ENCODE measurements at regions not wholly inside any gene's neighbourhood (a gene's known extent, or its start where the extent isn't known, plus 50 kb on each side); places are given as distances from the start of the nearest gene placed in this dataset.
A peak's percentile ranks its signal among the peaks of the same experiment; 100 is the strongest.

DNA sequence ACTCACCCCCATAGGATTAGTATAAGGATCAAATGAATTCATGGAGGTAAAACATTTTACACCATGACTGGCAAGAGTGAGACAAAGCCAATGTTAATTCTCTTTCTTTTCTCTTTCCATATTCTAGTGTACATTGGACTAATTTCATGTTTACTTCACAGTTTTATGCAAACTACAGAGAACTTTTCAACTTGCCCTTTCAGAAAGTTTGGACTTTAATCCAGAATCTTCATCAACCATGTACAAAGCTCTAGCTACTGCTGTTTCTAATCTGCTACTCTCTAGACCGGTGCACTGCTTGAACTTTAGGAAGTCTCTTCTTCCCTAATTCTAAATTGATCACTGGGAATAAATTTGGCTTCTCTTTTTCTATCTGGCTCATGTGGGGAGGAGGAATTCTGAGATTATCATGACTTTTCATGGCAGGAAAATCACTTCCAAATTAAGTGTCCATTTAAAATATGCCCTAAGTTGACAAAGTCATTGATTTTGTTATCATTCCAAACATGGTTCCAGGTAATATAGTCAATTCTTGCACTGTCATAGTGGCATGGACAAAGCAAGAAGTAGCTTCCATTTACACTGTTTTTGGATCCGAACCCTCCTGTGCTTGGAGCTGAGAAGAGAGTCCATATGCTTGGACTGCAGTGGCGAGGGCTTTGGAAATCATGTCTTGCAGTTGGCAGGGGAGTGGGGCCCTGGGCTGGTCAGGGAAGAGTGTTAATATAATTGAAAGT is 903.3 kb downstream of the CCSER2 start:
- Histone ChIP-seq H3K27ac (no peak overlapping the region), H4K20me1 (no peaks in the 10 kb centered on the region), H3K9me3 (replicated peaks in 1 of 11) (no peaks in the 10 kb centered on the region), H3K9ac (no peak overlapping the region), H3K4me1 (no peaks in the 10 kb centered on the region), H3K27me3 (no peaks in the 10 kb centered on the region), H3K36me3 (no peaks in the 10 kb centered on the region), H3K4me2 (no peak overlapping the region), H3K4me3 (no peak overlapping the region)
- TF ChIP-seq Cebpa-rat (IDR thresholded peaks at IDR 0.05): no peak

DNA sequence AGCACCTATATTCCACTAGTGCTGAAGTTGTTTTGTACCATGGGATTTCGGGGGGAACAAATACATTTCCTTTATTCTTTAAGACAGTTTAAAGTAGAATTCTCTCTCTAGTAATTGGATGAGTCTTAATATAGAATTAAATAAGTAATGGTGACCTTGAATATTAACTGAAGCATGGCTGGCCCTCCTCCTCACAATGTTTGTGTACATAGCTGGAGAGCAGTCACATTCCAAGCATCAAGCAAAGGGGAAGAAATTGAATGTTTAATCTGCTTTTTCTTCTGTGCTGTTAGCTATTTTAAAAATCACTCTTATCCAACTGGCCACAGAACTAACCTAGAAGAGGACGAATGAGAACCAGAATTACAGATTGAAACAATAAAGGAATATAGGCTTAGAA is 906.9 kb downstream of the CCSER2 start:
- TF ChIP-seq Cebpa-rat (IDR thresholded peaks at IDR 0.05): no peak
- no peak overlapping the region for H3K4me3 ChIP-seq
- no peak overlapping the region for H3K9ac ChIP-seq
- no peak overlapping the region for H3K4me2 ChIP-seq
- no peak overlapping the region for H3K27ac ChIP-seq
- no peaks in the 10 kb centered on the region for H3K27me3 ChIP-seq
- H4K20me1 ChIP-seq: no peaks in the 10 kb centered on the region
- H3K36me3 ChIP-seq: no peaks in the 10 kb centered on the region
- H3K4me1 ChIP-seq: peaks cover 11 to 21% (median 18%) of the 10 kb centered on the region in 10 experiments
- H3K9me3 ChIP-seq (replicated peaks in 1 of 11): no peaks in the 10 kb centered on the region

GRCh38 chr10:85238676-85239075 is 910.3 kb downstream of the CCSER2 start:
- H3K4me1 ChIP-seq: peaks cover 11 to 21% (median 18%) of the 10 kb centered on the region in 10 experiments
- H3K9me3 ChIP-seq (replicated peaks in 1 of 11): no peaks in the 10 kb centered on the region
- peak overlapping the region; percentile 43 to 72 (median 65) for H3K4me2 ChIP-seq
- TF ChIP-seq Cebpa-rat (IDR thresholded peaks at IDR 0.05): no peak
- peak overlapping the region in 3 of 11 experiments; percentile 14 to 47 (median 18); a peak in 3 of 22 replicates for H3K9ac ChIP-seq
- H3K36me3 ChIP-seq: no peaks in the 10 kb centered on the region
- H3K4me3 ChIP-seq: no peak overlapping the region
- peak overlapping the region in 9 of 11 experiments; percentile 31 to 69 (median 63); a peak in 16 of 22 replicates for H3K27ac ChIP-seq
- no peaks in the 10 kb centered on the region for H3K27me3 ChIP-seq
- no peaks in the 10 kb centered on the region for H4K20me1 ChIP-seq

DNA sequence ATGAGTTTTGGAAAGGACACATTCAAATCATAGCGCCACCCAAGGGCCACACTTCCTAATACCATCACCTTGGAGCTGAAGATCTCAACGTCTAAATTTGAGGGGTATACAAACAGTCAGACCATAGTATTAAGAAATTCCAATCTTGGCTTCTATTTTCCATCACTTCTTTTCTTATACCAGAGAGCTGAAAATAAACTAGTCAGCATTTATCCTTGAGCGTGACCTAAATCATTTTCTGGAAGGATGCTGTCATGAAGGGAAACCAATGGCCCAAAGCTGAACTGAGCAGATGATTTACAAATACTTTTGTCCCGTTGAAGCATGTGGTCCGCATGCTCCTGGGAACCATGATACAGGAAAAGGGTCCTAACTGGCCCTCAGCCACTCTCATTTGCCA is 921.9 kb downstream of the CCSER2 start:
- no peak for TF ChIP-seq Cebpa-rat (IDR thresholded peaks at IDR 0.05)
- Histone ChIP-seq H4K20me1 (no peaks in the 10 kb centered on the region), H3K36me3 (no peaks in the 10 kb centered on the region), H3K4me2 (no peak overlapping the region), H3K9ac (no peak overlapping the region), H3K27me3 (no peaks in the 10 kb centered on the region), H3K4me1 (no peaks in the 10 kb centered on the region), H3K27ac (no peak overlapping the region), H3K9me3 (replicated peaks in 1 of 11) (no peaks in the 10 kb centered on the region), H3K4me3 (no peak overlapping the region)

GRCh38 chr10:85256481-85256880 is 928.1 kb downstream of the CCSER2 start:
- Histone ChIP-seq H3K9ac (no peak overlapping the region), H3K9me3 (replicated peaks in 1 of 11) (no peaks in the 10 kb centered on the region), H4K20me1 (no peaks in the 10 kb centered on the region), H3K4me2 (no peak overlapping the region), H3K27ac (no peak overlapping the region), H3K4me3 (no peak overlapping the region), H3K4me1 (no peaks in the 10 kb centered on the region), H3K27me3 (no peaks in the 10 kb centered on the region), H3K36me3 (no peaks in the 10 kb centered on the region)
- no peak for TF ChIP-seq Cebpa-rat (IDR thresholded peaks at IDR 0.05)

DNA sequence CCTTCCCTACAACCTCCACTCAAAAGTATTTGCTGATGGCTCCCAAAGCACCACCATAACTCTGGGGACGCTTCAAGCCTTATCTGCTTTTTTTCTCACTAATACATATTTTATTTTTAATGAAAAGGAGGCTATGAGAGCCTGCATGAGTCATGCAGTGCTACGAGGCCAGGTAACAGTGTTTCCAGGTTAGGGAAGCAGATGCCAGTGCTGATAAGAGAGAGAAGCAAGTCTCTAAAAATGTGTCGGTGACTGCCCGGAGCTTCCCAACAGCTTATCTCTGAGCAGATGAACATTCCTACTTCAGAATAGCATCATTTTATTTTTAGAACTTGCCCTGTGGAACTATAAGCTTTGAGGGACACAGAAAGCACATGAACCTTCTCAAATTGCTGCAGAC is 931.5 kb downstream of the CCSER2 start:
- H3K4me1 ChIP-seq: peaks cover 0 to 12% (median 0%) of the 10 kb centered on the region in 10 experiments; a peak in 2 of 20 replicates
- no peak overlapping the region for H3K4me3 ChIP-seq
- TF ChIP-seq Cebpa-rat (IDR thresholded peaks at IDR 0.05): no peak

GRCh38 chr10:85262992-85263391 is 934.6 kb downstream of the CCSER2 start:
- Histone ChIP-seq H3K9me3 (replicated peaks in 1 of 11) (peaks cover 0 to 7% (median 0%) of the 10 kb centered on the region in 11 experiments; a peak in 2 of 22 replicates), H3K27ac (no peak overlapping the region), H3K4me2 (no peak overlapping the region), H3K36me3 (no peaks in the 10 kb centered on the region), H3K9ac (no peak overlapping the region), H3K4me1 (peaks cover 0 to 12% (median 0%) of the 10 kb centered on the region in 10 experiments; a peak in 3 of 20 replicates), H4K20me1 (no peaks in the 10 kb centered on the region), H3K4me3 (no peak overlapping the region), H3K27me3 (no peaks in the 10 kb centered on the region)
- no peak for TF ChIP-seq Cebpa-rat (IDR thresholded peaks at IDR 0.05)

More for the DNA sequence above, 931.5 kb downstream of the CCSER2 start:
- H3K4me2 ChIP-seq: no peak overlapping the region
- no peaks in the 10 kb centered on the region for H3K9me3 ChIP-seq (replicated peaks in 1 of 11)
- no peaks in the 10 kb centered on the region for H4K20me1 ChIP-seq
- H3K36me3 ChIP-seq: no peaks in the 10 kb centered on the region
- no peak overlapping the region for H3K9ac ChIP-seq
- H3K27ac ChIP-seq: no peak overlapping the region
- H3K27me3 ChIP-seq: no peaks in the 10 kb centered on the region

GRCh38 chr10:85265121-85265520 is 936.7 kb downstream of the CCSER2 start:
- H3K4me3 ChIP-seq: no peak overlapping the region
- H4K20me1 ChIP-seq: no peaks in the 10 kb centered on the region
- no peak overlapping the region for H3K4me2 ChIP-seq
- no peak overlapping the region for H3K9ac ChIP-seq
- peaks cover 0 to 12% (median 0%) of the 10 kb centered on the region in 10 experiments; a peak in 3 of 20 replicates for H3K4me1 ChIP-seq
- no peak for TF ChIP-seq Cebpa-rat (IDR thresholded peaks at IDR 0.05)
- no peaks in the 10 kb centered on the region for H3K36me3 ChIP-seq
- peaks cover 0 to 10% (median 4%) of the 10 kb centered on the region in 11 experiments; a peak in 2 of 22 replicates for H3K9me3 ChIP-seq (replicated peaks in 1 of 11)
- no peak overlapping the region for H3K27ac ChIP-seq
- H3K27me3 ChIP-seq: no peaks in the 10 kb centered on the region

- Histone ChIP-seq H3K27ac (no peak overlapping the region), H3K4me3 (no peak overlapping the region), H3K27me3 (no peaks in the 10 kb centered on the region), H3K9me3 (replicated peaks in 1 of 11) (peaks cover 0 to 20% (median 13%) of the 10 kb centered on the region in 11 experiments; a peak in 10 of 22 replicates), H3K4me1 (peaks cover 0 to 12% (median 0%) of the 10 kb centered on the region in 10 experiments; a peak in 3 of 20 replicates), H3K36me3 (no peaks in the 10 kb centered on the region), H3K9ac (no peak overlapping the region), H3K4me2 (no peak overlapping the region), H4K20me1 (no peaks in the 10 kb centered on the region)
- TF ChIP-seq Cebpa-rat (IDR thresholded peaks at IDR 0.05): no peak
These were observed 938.4 kb downstream of the CCSER2 start for GRCh38 chr10:85266808-85267207.

- no peak overlapping the region for H3K27ac ChIP-seq
- no peaks in the 10 kb centered on the region for H3K36me3 ChIP-seq
- no peak overlapping the region for H3K9ac ChIP-seq
- no peak overlapping the region for H3K4me2 ChIP-seq
- no peaks in the 10 kb centered on the region for H3K27me3 ChIP-seq
- TF ChIP-seq Cebpa-rat (IDR thresholded peaks at IDR 0.05): no peak
- peaks cover 0 to 14% (median 11%) of the 10 kb centered on the region in 10 experiments; a peak in 11 of 20 replicates for H3K4me1 ChIP-seq
- no peaks in the 10 kb centered on the region for H4K20me1 ChIP-seq
- H3K9me3 ChIP-seq (replicated peaks in 1 of 11): no peaks in the 10 kb centered on the region
- no peak overlapping the region for H3K4me3 ChIP-seq
These were observed 951.6 kb downstream of the CCSER2 start for GRCh38 chr10:85280014-85280413.

Measured in BLaER1 treated with 17β-estradiol and CSF1 and Interleukin-3, amounts not matched to agents 10 nM and 100 nM (cell line).